ENCODE measurements at regions not wholly inside any gene's neighbourhood (a gene's known extent, or its start where the extent isn't known, plus 50 kb on each side); places are given as distances from the start of the nearest gene placed in this dataset.

DNA sequence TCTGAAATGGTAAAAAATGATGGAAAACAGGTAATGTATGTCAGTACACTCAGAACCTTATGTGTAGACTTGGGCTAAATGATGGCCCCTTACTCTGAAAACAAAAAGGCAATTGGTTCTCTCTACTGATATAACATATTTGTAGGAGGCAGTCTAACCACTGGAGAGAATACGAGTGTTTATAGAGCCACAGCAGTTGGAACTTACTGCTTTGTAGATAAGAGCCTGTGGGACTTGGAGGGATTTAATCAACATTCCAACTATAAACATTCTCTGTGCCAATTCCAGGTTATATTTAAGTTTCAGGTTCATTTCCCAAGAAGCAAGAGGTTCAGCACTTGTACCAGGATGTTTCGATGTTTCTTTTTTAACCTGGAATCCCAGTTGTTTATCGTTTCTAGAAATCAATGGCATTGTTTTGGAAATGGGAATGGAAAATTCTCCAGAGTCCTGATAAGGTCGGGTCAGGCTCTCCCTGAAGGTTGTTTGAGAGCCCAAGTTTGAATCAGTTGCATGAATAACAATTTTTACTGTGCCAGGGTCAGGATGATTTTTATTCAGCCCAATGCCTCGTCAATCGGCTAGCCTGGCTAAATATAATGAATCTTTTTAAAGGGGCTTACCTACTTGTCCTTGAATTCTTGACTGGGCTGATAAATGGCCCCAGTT, 278.4 kb upstream of the FAM98A start:
- TF ChIP-seq CTCF (IDR thresholded peaks at IDR 0.05; ENCODE audit: low read depth, low read length), result no peak
- no peak overlapping the region for H3K4me3 ChIP-seq (ENCODE audit: low read depth, low read length)
- DNase-seq, result no peak
- no peaks in the 10 kb centered on the region for H3K4me1 ChIP-seq
- H3K27me3 ChIP-seq, result no peaks in the 10 kb centered on the region
- H3K9me3 ChIP-seq, result no peaks in the 10 kb centered on the region
- no peaks in the 10 kb centered on the region for H3K36me3 ChIP-seq

DNA sequence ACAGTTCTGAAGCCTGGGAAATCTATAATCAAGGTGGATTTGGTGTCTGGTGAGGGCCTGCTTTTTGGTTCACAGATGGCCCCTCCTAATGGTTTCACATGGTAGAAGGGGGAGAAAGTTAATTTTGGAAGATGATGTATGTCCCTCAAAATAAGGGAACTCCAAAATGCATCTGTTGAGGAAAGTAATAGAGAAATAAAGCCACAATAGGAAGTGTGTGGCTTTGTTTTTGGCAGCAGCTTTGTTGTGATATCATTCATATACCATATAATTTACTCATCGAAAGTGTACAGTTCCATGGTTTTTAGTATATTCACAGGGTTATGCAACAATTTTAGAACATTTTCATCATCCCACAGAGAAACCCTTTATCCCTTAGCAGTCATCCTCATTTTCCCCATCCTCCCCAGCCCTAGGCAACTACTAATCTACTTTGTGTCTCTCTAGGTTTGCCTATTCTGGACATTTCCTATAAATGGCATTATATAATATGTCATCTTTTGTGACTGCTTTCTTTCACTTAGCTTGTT, 274.0 kb upstream of the FAM98A start:
- Histone ChIP-seq H3K9me3 (no peaks in the 10 kb centered on the region), H3K36me3 (no peaks in the 10 kb centered on the region), H3K4me1 (no peaks in the 10 kb centered on the region), H3K4me3 (ENCODE audit: low read depth, low read length) (no peak overlapping the region), H3K27me3 (no peaks in the 10 kb centered on the region)
- no peak for TF ChIP-seq CTCF (IDR thresholded peaks at IDR 0.05; ENCODE audit: low read depth, low read length)
- DNase-seq, result no peak

- Histone ChIP-seq H3K27me3 (no peaks in the 10 kb centered on the region), H3K4me3 (ENCODE audit: low read depth, low read length) (no peak overlapping the region), H3K4me1 (no peaks in the 10 kb centered on the region), H3K9me3 (no peaks in the 10 kb centered on the region; the same call in 1 of the 2 replicates), H3K36me3 (no peaks in the 10 kb centered on the region)
- no peak for DNase-seq
- no peak for TF ChIP-seq CTCF (IDR thresholded peaks at IDR 0.05; ENCODE audit: low read depth, low read length)
Measured at GRCh38 chr2:33859811-33860461, 260.8 kb upstream of the FAM98A start.

DNA sequence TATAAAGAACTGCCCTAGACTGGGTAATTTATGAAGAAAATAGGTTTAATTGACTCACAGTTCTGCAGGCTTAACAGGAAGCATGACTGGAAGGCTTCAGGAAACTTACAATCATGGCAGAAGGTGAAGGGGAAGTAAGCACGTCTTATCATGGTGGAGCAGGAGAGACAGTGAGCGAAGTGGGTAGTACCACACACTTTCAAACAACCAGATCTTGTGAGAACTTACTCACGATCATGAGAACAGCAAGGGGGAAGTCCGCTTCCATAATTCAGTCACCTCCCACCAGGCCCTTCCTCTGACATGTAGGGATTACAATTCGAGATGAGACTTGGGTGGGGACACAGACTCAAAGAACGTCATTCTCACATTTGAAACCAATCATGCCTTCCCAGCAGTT, 260.1 kb upstream of the FAM98A start:
- no peaks in the 10 kb centered on the region for H3K27me3 ChIP-seq
- H3K9me3 ChIP-seq, result no peaks in the 10 kb centered on the region; the same call in 1 of the 2 replicates
- no peak for DNase-seq
- TF ChIP-seq CTCF (IDR thresholded peaks at IDR 0.05; ENCODE audit: low read depth, low read length), result no peak
- no peaks in the 10 kb centered on the region for H3K36me3 ChIP-seq
- H3K4me1 ChIP-seq, result no peaks in the 10 kb centered on the region
- no peak overlapping the region for H3K4me3 ChIP-seq (ENCODE audit: low read depth, low read length)

DNA sequence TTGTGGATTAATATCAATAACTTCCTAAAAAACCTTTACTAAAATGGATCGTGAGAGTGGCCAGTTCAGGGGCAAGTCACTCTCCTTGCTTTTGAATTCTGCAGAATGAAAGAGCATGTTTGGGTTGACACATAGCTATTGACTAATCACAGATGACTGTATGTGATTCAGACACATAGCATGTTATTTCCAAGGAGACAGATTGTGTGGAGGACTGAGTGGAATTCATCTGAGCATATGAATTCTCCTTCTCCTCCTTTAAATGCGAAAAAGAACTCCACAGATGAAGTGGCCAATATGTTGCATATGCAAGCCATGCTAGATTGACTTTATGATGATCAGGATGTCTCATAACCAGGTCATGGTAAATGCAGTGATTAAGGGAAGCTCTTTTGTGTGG, 249.4 kb upstream of the FAM98A start:
- Histone ChIP-seq H3K4me3 (ENCODE audit: low read depth, low read length) (no peak overlapping the region), H3K36me3 (no peaks in the 10 kb centered on the region), H3K27me3 (no peaks in the 10 kb centered on the region), H3K9me3 (no peaks in the 10 kb centered on the region), H3K4me1 (no peaks in the 10 kb centered on the region)
- DNase-seq, result no peak
- TF ChIP-seq CTCF (IDR thresholded peaks at IDR 0.05; ENCODE audit: low read depth, low read length), result no peak

DNA sequence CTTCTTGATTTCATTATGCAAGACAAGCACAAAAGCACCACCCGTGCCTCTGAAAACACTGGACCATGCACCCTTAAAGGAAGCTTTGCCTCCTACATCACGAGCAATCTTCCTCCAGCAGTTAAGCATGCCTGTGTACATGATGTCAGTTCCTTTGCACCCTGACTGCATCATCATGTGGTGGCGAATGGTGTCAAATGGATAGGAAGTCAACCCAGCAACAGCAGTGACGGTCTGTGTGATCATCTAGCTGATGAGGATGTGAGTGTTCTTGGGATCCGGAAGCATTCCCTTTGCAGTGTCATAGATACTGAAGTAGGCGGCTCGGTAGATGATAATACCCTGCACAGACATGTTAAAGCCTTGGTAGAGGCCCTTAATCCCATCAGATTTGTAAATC, 240.7 kb upstream of the FAM98A start:
- no peak for TF ChIP-seq CTCF (IDR thresholded peaks at IDR 0.05; ENCODE audit: low read depth, low read length)
- no peaks in the 10 kb centered on the region for H3K36me3 ChIP-seq
- no peak overlapping the region for H3K4me3 ChIP-seq (ENCODE audit: low read depth, low read length)
- DNase-seq, result no peak
- no peaks in the 10 kb centered on the region; the same call in 1 of the 2 replicates for H3K9me3 ChIP-seq
- H3K4me1 ChIP-seq, result no peaks in the 10 kb centered on the region
- no peaks in the 10 kb centered on the region for H3K27me3 ChIP-seq
